ENCODE measurements at regions not wholly inside any gene's neighbourhood (a gene's known extent, or its start where the extent isn't known, plus 50 kb on each side); places are given as distances from the start of the nearest gene placed in this dataset.

DNA sequence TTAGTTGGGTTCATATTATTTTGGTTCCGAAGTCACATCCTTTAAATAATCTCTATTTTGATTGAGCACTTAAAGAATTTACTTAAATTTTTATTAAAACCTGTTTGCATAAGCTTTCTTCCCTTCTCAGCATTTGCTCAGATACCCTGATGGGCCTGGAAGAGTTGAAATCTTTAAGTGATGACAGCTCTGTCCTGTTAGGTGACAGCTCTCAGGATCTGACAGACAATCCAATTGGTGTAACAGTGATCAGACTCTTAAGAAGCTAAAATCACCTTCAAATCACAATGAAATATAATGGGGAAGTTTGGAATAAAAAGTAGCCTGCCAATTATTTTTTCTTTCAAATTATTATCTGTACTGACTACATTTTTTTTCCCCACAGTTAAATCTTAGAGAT is 284.4 kb downstream of the LMO7 start:
- TF ChIP-seq, protein P1, sequence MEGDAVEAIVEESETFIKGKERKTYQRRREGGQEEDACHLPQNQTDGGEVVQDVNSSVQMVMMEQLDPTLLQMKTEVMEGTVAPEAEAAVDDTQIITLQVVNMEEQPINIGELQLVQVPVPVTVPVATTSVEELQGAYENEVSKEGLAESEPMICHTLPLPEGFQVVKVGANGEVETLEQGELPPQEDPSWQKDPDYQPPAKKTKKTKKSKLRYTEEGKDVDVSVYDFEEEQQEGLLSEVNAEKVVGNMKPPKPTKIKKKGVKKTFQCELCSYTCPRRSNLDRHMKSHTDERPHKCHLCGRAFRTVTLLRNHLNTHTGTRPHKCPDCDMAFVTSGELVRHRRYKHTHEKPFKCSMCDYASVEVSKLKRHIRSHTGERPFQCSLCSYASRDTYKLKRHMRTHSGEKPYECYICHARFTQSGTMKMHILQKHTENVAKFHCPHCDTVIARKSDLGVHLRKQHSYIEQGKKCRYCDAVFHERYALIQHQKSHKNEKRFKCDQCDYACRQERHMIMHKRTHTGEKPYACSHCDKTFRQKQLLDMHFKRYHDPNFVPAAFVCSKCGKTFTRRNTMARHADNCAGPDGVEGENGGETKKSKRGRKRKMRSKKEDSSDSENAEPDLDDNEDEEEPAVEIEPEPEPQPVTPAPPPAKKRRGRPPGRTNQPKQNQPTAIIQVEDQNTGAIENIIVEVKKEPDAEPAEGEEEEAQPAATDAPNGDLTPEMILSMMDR (IDR thresholded peaks at IDR 0.05; ENCODE audit: low read depth, low read length), result no peak
- no peak for TF ChIP-seq MAX (IDR thresholded peaks at IDR 0.05; ENCODE audit: low read depth, low read length)
- TF ChIP-seq POLR2A (IDR thresholded peaks at IDR 0.05; ENCODE audit: extremely low read depth, insufficient read length), result no peak
- no peak for TF ChIP-seq MYC (IDR thresholded peaks at IDR 0.05; ENCODE audit: low read depth, low read length)
- H3K4me3 ChIP-seq (ENCODE audit: low read depth, low read length), result no peak overlapping the region

GRCh38 chr13:75919660-75920199 is 283.6 kb downstream of the LMO7 start:
- no peak for TF ChIP-seq POLR2A (IDR thresholded peaks at IDR 0.05; ENCODE audit: extremely low read depth, insufficient read length)
- TF ChIP-seq, protein P1 (IDR thresholded peaks at IDR 0.05; ENCODE audit: low read depth, low read length), result no peak
- DNase-seq (ENCODE audit: low read depth), result no peak
- no peak overlapping the region for H3K4me3 ChIP-seq (ENCODE audit: low read depth, low read length)

More for the DNA sequence above, 284.4 kb downstream of the LMO7 start:
- no peak for DNase-seq (ENCODE audit: low read depth)

- DNase-seq (ENCODE audit: low read depth), result no peak
- no peak for TF ChIP-seq MYC (IDR thresholded peaks at IDR 0.05; ENCODE audit: low read depth, low read length)
- TF ChIP-seq, protein P1 (IDR thresholded peaks at IDR 0.05; ENCODE audit: low read depth, low read length), result no peak
- TF ChIP-seq MAX (IDR thresholded peaks at IDR 0.05; ENCODE audit: low read depth, low read length), result no peak
- no peak for TF ChIP-seq POLR2A (IDR thresholded peaks at IDR 0.05; ENCODE audit: extremely low read depth, insufficient read length)
- H3K4me3 ChIP-seq (ENCODE audit: low read depth, low read length), result no peak overlapping the region
Measured at GRCh38 chr13:75915066-75915465, 278.9 kb downstream of the LMO7 start.

DNA sequence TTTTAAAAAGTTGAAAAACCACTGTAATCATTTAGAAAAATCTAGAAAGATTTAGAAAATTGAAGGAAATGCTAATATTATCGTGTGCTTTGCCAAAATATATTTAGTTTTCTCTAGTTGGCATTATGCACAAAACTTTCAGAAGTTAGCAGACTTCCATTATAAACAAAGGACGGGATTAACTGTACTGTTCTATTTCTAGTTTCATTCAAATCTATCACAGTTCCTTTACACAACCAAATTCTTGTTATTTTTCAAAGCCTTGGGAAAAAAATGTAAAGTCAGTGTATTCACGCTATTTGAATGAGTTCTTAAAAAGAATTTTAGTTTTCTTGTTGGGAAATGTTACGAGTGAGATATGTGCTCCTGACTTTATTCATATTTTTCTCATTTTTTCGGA is 277.8 kb downstream of the LMO7 start:
- TF ChIP-seq, protein P1 (IDR thresholded peaks at IDR 0.05; ENCODE audit: low read depth, low read length), result no peak
- TF ChIP-seq POLR2A (IDR thresholded peaks at IDR 0.05; ENCODE audit: extremely low read depth, insufficient read length), result no peak
- TF ChIP-seq MYC (IDR thresholded peaks at IDR 0.05; ENCODE audit: low read depth, low read length), result no peak
- no peak for TF ChIP-seq MAX (IDR thresholded peaks at IDR 0.05; ENCODE audit: low read depth, low read length)
- no peak for DNase-seq (ENCODE audit: low read depth)
- H3K4me3 ChIP-seq (ENCODE audit: low read depth, low read length), result no peak overlapping the region

- no peak for DNase-seq (ENCODE audit: low read depth)
- no peak for TF ChIP-seq POLR2A (IDR thresholded peaks at IDR 0.05; ENCODE audit: extremely low read depth, insufficient read length)
- TF ChIP-seq MAX (IDR thresholded peaks at IDR 0.05; ENCODE audit: low read depth, low read length), result no peak
- TF ChIP-seq, protein P1 (IDR thresholded peaks at IDR 0.05; ENCODE audit: low read depth, low read length), result no peak
- TF ChIP-seq MYC (IDR thresholded peaks at IDR 0.05; ENCODE audit: low read depth, low read length), result no peak
- H3K4me3 ChIP-seq (ENCODE audit: low read depth, low read length), result no peak overlapping the region
Measured at GRCh38 chr13:75910591-75910990, 274.5 kb downstream of the LMO7 start.
